Activated CD8-positive, alpha-beta memory T cell treated with anti-CD3 and anti-CD28 coated beads for 48 hours (primary cell): ENCODE measurements at regions not wholly inside any gene's neighbourhood (a gene's known extent, or its start where the extent isn't known, plus 50 kb on each side); places are given as distances from the start of the nearest gene placed in this dataset.
"Not testable (repeated sequence)": the region's sequence is repeated elsewhere in the genome, so short reads cannot be mapped to it uniquely, and the experiment has no call there.

Source experiments
- DNase-seq, 3 experiments: peaks; one replicate each; pipeline ENCODE4 v3.0.0-alpha.2; 2020; ENCODE audit warnings: low read depth in 2 of 3, low spot score in 2 of 3

DNA sequence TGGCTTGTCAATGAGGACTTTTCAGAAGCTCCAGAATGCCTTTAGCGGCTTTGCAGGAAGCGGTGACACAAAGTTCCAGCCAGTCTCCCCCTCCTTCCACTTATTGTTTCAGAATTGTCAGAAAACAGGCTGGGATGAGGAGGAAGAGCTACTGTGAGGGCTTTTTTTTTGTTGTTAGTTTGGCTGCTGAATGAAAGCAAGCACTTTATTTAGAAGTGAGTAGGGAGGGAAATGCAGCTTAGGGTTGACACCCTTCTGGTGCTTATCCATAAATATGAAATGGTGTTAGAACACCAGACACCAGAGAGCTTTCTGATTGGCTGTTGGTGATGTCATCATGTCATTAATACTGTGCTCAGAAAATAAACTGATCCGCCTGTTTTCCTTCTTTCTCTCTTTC lies 251.5 kb downstream of the SOX4 start:
- no peak for DNase-seq

DNA sequence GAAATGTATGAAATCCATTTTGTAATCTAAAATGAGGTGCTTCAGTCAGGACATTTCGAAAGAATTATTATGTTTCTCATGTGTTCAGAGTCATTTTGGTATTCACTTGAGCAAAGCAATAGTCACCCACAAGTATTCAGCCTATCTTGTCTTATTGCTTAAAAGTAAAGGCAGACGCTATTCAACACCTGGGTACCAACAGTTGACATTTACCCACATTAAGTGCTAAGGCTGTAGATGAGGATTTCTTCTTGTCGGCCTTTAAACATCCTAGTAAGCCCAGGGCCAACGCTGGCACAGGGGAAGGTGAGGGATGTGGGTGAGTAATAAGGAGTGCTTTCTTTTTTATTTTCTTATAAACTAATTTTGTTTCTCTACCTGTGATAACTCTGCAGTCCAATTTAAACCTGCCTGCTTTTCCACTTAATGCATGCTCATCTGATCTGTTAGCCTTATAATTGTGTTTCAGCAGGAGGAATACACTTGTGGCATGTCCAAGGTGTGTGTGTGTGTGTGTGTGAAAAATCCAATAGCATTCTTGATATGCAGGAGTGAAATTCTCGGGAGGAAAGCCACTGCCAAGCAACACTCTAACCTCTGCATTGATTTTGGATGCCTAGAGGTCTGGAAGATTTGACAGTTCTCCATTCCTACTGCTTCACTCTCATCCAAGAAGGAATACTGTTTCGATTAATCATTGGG lies 252.0 kb downstream of the SOX4 start:
- no peak for DNase-seq

DNA sequence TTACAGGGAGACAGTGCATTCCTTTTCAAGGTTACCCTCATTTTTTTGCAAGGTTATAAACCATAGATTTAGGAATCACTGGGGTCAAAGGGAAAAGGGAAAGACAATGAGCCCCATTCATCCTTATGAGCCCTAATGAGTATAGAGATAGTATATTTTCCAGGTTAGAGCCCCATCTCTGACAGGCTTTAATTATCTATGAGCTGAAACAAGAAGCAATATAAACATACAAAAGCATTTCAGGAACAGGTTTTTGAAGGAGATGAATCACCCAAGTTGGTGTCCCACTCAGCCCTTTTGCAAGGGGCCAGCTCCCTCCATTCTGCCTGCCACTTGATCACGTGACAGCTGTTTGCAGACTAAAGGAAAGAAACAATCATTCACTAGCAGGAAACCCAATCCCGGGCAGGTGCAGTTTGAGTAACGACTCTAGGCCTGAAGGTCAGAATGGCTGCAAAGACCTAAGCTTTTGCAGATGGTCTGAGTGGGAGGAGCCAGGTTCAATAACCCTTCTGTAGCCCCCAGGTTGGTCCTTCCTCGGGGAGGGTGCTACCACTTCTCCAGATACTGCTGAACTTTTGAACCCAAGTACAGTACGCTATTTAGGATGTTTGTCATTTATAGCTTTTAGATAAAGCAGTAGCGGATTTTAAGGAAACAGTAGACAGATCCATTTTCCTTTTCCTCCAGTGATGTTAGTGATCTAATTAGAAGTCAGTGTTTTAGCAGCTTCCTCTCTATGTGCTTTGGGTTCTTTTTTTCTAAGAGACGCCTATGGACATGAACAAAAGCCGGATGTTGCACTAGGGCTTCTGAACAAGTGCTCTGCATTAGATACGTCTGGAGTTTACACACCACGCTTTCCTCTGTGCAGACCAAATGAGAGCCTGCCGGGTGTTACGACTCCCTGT lies 253.2 kb downstream of the SOX4 start:
- peak in 1 of 3 experiments; percentile 6 for DNase-seq

DNA sequence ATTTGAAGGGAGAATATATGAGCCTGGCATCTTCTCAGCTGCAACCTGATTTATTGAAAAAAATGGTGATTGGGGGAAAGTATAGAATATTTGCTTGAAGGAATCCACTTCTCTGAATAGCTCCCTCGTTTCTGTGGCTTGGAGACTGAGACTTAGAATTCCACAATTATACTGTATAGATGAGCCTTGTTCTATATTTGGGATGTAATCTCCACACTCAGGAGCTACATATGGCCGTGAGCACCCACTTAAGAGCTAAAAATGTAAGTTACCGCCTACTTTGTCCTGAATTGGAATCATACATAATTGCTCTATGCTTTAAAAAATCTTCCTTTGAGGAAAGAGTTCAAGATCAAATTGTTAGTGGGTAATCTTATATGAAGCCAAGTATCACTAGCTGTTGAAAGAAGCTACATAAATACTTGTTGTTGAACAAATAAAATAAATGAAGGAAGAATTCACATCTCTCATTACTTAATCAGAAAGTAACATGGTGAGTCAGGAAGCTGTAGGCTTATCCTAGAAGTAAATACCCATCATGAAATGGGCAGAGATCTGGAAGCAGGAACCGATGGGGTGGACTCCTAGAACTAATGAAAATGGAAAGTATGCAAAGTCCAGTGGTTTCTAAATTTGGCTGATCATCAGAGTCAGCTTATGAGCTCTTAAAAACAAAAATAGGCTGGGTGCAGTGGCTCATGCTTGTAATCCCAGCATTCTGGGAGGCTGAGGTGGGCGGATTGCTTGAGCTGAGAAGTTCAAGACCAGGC lies 254.3 kb downstream of the SOX4 start:
- no peak for DNase-seq

DNA sequence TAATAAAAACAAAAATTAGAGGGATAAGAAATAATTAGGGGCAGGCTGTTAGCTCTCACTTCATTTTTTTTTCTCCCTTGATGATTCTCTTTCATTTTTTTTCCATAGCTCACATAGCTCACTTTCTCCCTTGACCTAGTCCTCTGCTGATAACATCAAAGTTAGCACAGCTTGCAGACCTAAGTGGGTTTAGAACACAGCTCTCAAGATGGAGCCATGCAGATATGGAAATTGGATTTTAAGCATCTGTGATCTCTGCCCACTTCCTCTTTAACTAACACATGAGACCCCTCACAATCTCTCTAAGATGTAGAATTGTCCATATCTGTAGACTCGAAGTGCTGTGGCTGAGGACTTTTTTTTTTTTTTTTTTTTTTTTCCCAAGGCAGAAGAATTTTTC lies 257.1 kb downstream of the SOX4 start:
- DNase-seq = no peak

DNA sequence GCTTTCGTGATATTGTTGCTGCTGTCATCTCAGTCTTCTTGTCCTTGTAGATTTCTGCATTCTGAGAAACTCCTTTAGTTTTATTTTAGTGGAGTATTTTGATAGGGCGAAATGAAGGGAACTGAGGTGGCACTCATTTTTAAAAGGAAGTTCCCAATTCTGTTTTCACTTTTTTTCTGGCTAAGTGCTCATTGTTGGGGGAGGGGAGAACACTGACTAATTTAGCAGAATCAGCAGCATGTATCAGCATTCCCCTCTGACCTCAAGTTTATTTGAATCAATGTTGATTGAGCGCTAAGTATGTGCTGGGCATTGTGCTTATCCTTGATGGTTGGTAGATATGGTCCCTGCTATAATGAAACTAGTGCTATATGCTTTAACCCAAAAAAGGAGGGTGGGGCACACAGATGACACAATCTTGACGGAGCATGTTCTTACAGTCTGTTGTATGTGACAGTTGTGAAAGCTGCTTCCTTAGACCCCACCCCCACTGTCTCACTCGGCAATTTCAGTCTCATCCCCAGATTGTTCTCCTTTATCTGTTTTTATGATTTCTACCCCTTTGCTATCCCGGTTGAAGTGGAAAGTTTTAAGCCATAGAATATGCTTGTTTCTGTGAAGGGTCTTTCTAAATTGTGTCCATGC lies 262.4 kb downstream of the SOX4 start:
- no peak for DNase-seq

DNA sequence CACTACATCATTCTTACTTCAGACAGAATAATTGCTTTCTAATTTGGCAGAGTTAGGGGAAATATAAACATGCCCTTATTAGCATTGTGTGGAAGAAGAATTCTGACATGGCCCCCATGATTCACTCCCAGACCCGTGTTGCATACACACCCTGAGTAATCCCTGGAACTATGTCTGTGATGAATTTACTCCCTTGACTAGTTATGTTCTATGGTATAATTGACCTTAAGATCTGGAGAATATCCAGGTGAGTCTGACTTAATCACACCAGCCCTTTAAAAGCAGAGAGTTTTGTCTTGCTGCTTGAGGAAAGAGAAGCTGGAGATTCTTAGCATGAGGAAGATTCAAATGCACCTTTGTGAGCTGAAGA lies 262.9 kb downstream of the SOX4 start:
- DNase-seq = no peak

DNA sequence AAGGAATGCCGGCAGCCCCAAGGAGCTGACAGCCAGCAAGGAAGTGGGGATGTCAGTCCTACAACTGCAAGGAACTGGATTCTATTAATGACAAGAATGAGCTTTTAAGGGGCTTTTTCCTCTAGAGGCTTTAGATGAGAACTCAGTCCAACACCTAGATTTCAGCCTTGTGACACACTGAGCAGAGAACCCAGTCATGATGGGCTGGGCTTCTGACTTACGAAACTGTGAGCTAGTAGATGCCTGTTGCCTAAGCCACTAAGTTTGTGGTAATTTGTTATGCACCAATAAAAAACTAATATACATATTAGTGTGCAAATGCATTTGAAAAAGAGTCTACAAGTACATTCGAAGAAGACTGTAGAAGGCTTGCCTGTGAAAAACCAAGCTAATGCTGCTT lies 263.3 kb downstream of the SOX4 start:
- DNase-seq = no peak

DNA sequence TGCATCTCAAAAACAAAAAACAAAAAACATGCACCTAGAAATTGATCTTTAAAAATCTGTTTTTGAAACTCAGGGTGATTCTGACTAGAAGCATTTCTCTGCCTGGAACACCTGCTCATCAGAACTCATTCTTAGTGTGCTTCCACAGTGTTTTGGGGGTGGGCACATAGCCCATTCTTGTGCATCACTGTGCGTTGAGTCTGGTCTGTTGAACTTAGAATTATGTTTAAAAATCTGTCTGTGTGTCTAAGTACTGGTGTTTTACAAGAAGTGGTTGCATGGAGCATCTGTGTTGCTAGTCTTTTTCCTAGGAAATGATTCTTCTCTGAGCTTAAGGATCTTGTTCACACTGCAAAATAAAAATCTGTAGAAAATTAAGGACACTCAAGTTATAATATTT lies 264.5 kb downstream of the SOX4 start:
- no peak for DNase-seq

DNA sequence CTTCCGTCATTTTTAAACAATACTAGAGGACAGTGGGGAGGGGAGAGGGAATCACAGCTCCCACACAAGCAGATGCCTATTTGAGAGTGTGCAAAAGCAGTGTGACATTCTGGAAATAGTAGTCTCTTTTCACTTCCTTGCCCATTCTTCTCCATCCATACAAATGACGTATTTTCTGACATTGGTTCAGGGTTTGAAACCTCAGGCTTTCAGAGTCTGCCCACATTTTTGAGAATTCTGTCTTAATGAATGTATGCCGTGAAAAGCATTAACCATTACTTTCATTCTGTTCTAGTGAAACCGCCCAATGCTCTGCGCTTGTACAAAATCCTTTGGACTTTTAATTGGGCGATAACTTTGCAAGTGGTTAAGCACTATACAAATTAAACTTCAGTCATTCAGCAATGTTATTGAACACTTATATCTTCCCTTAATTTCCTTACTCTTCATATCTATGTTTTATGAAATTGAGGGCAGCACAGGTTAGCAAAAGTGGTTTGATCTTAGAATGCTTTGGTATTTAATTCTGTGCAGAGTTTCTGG lies 265.7 kb downstream of the SOX4 start:
- no peak for DNase-seq

DNA sequence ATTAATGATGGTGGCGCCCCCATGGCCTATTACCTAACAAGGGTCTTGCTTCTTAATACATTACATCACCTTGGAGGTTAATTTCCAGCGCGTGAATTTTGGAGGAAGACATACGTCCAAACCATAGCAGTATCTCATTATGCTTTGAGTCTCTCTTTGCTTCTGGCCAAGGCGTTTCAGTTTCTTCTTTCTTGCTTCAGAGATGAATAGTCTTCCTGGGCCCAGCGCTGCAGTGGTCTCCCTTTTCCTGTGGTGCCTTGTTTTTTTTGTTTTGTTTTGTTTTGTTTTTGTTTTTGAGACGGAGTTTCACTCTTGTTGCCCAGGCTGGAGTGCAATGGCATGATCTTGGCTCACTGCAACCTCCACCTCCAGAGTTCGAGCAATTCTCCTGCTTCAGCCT lies 268.4 kb downstream of the SOX4 start:
- DNase-seq = no peak

DNA sequence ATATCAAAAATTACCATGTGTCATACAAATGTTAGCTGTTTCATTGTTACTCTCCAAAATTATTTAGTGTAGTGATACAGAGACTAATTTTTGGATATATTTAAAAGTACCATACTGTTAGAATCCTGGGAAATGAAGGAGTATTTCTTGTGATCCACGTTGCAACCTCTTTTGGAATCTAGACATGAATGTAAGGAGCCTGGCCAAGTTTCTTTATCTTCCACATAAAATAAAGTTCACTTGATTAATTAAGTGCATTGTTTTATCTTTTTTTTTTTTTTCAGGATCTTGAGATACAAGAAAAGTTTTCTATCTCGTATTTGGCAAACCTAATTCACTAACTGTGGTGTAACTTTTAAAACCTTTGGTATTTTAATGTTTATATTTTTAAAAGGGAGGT lies 270.7 kb downstream of the SOX4 start:
- no peak for DNase-seq

DNA sequence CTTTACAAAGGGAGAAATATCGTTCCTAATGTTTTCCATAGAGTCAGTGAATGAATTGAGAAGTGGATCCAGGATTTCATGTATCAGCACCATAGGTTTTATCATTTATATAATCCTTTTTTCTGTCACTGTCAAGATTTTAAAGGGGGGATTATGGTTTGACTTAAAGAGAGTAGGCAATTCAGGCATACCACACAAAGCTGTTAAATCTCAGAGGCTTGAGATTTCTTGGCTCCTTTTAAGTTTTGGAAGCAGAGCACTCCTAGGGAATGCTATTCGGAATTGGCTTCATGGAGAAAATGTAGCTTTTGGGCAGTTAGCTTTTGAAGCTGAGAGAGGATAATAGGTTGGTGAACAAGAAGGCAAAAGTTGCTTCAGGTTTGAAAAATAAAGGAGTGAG lies 274.7 kb downstream of the SOX4 start:
- no peak for DNase-seq

DNA sequence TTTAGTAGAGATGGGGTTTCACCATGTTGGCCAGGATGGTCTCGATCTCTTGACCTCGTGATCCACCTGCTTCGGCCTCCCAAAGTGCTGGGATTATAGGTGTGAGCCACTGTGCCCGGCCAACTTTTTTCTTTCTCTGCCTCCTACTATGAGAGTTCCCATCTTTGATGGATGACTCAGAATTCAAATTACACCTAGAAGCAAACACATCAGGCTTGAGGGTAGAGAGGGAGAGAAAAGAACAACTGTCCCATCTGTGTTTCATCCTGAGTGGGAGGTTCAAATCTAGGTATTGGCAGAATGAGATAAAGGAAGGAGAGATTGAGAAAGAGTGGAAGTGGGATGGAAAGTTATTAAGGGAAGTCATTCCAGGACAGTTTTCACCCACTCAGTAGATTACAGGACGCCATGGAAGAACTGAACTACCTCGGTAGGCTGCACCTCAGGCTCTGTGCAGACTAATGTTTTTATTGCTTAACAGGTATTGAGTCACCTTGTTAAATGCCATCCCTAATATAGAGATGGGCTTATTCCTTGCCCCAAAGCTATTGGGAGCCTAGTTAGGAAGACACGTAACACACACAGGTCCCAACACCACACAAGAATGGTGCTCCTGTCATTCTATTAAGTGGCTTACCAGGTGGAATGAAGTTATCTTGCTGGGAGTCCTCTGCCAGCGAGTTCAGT lies 275.7 kb downstream of the SOX4 start:
- no peak for DNase-seq

DNA sequence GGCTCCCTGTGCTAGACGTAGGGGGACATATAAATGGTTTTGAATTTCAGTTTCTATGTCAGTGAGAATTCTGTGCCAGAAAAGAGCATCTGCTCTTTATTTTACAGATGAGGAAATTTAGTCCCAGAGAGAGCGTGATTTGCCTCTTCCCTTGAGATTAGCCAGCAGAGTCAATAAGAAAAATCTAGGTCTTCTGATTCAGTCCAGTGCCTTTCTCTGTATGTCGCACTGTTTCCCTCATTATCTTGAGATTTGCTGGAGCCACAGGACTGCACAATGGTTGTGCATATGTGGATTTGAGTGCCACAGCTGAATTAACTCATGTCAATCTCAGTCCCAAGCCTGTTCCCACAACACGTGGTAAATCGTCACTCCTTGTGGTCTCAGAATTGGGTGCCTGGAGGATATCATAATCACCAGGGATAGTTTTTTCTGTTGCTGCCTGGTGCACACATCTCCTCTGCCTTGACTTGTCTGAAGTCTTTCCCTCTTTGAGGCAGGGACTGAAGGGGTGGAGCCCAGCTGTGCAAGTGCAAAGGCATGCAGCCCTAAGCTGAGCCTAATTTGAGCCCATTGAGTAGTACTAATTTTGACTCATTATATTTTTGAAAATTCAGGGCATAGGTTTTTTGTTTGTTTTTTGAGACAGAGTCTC lies 276.7 kb downstream of the SOX4 start:
- DNase-seq = no peak

DNA sequence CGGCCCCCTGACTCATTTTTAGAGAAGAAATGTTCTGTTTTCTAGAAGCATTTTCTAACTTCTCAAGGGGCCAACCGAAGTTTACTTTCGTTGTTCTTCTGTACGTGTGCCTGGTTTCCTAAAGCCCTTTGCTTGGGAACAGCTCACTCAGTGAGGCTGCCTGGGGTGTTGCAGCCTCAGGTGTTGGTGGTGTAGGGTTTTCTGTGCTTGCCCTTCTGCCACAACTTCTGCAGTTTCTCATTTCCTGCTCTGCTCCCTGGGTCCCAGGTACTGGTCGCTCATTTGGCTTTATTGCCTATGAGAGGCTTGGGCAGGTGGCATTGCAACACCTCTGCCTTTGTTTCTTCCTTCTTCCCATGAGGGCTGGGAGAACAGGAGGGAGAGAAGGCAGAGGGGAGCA lies 278.3 kb downstream of the SOX4 start:
- DNase-seq = no peak

DNA sequence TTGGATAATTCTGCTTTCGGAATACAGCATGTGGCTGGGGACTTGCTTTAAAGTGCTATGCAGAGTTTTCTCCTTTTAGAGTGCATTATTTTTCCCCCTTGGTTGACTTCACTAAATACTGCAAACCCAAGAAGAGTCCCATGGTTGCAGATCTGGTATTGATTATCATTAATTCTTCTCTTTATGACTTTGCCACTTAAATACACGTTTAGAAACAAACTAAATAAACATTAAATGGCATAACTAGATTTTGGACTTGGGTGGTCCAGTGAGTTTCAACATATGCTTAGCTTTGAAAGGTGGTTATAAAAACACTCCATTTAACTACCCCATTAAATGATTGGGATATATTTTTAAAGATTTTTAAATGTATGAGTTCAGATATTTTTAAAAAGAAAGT lies 279.2 kb downstream of the SOX4 start:
- DNase-seq = no peak

DNA sequence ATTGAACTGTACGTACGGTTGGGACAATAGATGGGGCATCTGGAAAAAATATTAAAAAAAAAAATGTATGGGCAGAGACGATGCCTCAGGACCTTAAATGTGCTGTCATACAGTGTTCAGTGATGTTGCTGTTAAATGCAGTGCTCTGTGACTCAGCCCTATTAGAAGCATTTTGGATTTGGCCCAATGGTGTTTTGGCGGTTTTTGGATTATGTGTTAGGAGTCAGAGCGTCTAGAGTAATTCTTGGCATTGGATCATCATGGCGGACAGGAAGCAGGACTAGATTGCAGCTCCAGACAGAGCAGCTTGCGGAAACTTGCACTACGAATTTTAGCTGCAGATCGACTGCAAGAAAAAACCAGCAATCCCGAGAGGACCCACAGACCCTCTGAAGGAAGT lies 280.0 kb downstream of the SOX4 start:
- no peak for DNase-seq

DNA sequence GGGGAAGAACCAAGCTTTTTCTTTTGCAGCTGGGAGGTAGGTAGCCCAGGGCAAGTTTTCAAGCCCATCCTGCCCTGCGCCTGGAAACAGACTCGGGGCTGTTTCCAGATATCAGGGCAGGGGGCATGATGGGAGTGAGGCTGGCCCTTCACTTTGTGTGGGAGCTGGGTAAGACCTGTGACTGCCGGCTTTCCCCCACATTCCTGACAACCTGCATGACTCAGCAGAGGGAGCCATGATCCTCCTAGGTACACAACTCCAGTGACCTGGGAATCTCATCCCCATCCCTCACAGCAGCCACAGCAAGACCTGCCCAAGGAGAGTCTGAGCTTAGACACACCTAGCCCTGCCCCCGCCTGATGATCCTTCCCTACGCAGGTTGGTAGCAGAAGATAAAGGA lies 280.8 kb downstream of the SOX4 start:
- no peak for DNase-seq

DNA sequence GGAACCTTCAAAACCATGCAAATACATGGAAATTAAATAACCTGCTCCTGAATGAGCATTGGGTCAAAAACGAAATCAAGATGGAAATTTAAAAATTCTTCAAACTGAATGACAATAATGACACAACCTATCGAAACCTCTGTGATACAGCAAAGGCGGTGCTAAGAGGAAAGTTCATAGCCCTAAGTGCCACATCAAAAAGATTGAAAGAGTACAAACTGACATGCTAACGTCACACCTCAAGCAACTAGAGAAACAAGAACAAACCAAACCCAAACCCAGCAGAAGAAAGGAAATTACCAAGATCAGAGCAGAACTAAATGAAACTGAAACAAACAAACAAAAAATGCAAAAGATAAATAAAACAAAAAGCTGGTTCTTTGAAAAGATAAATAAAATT lies 283.5 kb downstream of the SOX4 start:
- not testable (repeated sequence) for DNase-seq
